H1 (cell line): ENCODE measurements at regions not wholly inside any gene's neighbourhood (a gene's known extent, or its start where the extent isn't known, plus 50 kb on each side); places are given as distances from the start of the nearest gene placed in this dataset.

ENCODE experiments used
- CTBP2 ChIP-seq: IDR thresholded peaks from 2 replicates; pipeline ENCODE4 v1.7.0; 2011; ENCODE audit warnings: borderline replicate concordance, mild to moderate bottlenecking, moderate library complexity, mixed read lengths, low read length; ENCODE audit not compliant: insufficient read depth, insufficient read length
- RXRA ChIP-seq: IDR thresholded peaks from 2 replicates; pipeline ENCODE4 v1.6.1; 2011; ENCODE audit warnings: low read depth, mild to moderate bottlenecking, low read length, moderate library complexity; ENCODE audit not compliant: insufficient read depth
- TF ChIP-seq, protein P1 (sequence below): IDR thresholded peaks from 2 replicates; pipeline ENCODE4 v1.6.1; 2012; ENCODE audit warnings: inconsistent platforms

DNA sequence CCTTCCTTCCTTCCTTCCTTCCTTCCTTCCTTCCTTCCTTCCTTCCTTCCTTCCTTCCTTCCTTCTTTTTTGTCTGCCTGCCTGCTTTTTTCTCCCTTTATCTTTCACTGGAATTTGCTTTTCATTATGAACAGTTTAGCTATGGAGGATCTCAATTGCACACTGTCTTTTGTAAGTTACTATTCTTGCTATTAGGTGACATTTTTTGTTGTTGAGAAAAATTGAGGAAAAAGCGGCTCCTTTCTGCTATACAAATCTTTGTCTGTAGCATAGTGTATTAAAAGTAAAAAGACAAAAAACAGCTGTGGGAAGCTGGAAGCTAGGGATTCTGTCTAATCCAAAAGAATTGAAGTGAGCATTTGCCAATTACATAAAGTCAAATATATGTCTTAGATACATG, 448.7 kb downstream of the DCDC2C start (continued):
- TF ChIP-seq, protein P1, sequence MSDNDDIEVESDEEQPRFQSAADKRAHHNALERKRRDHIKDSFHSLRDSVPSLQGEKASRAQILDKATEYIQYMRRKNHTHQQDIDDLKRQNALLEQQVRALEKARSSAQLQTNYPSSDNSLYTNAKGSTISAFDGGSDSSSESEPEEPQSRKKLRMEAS = no peak
- TF ChIP-seq CTBP2 (no peak), RXRA (no peak)
